GM12891 (cell line): ENCODE measurements at regions not wholly inside any gene's neighbourhood (a gene's known extent, or its start where the extent isn't known, plus 50 kb on each side); places are given as distances from the start of the nearest gene placed in this dataset.

Experiments
- POLR2A ChIP-seq: IDR thresholded peaks from 2 replicates; pipeline ENCODE4 v1.6.1; 2011; ENCODE audit warnings: low read depth, low read length, control low read depth
- POLR2AphosphoS5 ChIP-seq: IDR thresholded peaks from 2 replicates; pipeline ENCODE4 v1.6.1; 2011; ENCODE audit warnings: low read depth, low read length, control low read depth
- SPI1 ChIP-seq: IDR thresholded peaks from 2 replicates; pipeline ENCODE4 v1.6.1; 2011; ENCODE audit warnings: low read depth, low read length, control low read depth
- TAF1 ChIP-seq: IDR thresholded peaks from 2 replicates; pipeline ENCODE4 v1.6.1; 2011; ENCODE audit warnings: low read depth, low read length, control low read depth

DNA sequence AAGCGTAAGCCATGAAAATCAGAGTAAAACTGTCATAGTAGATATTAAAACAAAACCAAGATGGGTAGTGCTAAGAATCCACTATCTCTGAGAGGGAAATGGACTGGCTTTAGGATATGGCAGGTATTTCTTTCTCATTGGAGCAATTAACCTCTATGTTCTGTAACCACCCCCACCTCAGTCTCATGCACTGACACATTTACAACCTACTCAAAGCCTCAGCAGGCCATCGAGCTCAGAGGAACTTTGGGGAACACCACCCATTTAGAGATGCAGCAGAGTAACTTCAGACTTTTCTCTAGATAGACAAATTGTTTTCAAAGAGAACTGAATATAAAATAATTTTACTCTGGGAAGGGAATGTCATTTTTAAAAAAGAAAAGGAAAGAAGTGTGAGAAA, 615.8 kb upstream of the ZFHX3 start:
- TF ChIP-seq SPI1 (no peak), POLR2A (no peak), TAF1 (no peak), POLR2AphosphoS5 (no peak)
